ENCODE measurements at regions not wholly inside any gene's neighbourhood (a gene's known extent, or its start where the extent isn't known, plus 50 kb on each side); places are given as distances from the start of the nearest gene placed in this dataset.

DNA sequence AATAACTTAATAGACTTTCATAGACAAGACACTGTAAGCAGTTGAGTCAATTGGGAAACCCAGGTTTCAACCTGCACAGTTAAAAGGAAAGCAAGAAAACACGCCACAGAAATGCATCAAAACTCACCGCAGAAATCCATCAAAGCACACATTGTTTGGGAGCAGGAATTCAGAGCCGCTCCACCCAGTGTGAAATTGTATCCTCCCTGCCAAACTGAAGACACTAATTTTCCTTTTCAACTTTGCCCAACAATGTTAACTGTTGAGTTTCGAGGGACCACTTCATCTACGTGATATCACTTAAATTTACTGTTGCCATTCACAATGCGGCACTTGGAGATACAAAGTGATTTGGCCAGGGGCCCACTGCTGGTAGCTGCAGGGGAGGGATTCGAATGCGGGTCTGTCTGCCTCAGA, 92.7 kb downstream of the DACT2 start:
- ATAC-seq (ENCODE audit: low read depth) (no peak), DNase-seq (no peak)
- Histone ChIP-seq H4K20me1 (ENCODE audit: insufficient read depth, low read length) (no peaks in the 10 kb centered on the region), H3K23ac (ENCODE audit: low read depth, low read length) (no peak overlapping the region), H2BK20ac (ENCODE audit: low read depth, low read length) (no peak overlapping the region), H2BK15ac (ENCODE audit: low read depth, low read length) (no peak overlapping the region), H2AK5ac (ENCODE audit: low read depth, low read length) (no peak overlapping the region), H3K27ac (ENCODE audit: insufficient read depth, low read length) (no peak overlapping the region), H2AFZ (replicated peaks; ENCODE audit: low read length, poor library complexity) (no peak overlapping the region), H3K4me2 (ENCODE audit: low read depth, low read length) (no peak overlapping the region), H3K56ac (ENCODE audit: extremely low read depth, insufficient read depth, low read length) (no peak overlapping the region), H3K9me3 (ENCODE audit: control insufficient read depth, insufficient read depth, low read length) (peaks cover 27% of the 10 kb centered on the region), H3K4me3 (ENCODE audit: insufficient read depth, low read depth, low read length) (no peak overlapping the region), H3K9me1 (ENCODE audit: insufficient read depth, low read length) (no peaks in the 10 kb centered on the region), H3K27me3 (ENCODE audit: control insufficient read depth, insufficient read depth, low read length) (no peaks in the 10 kb centered on the region), H3K18ac (ENCODE audit: low read depth, low read length) (no peak overlapping the region), H4K5ac (ENCODE audit: low read depth, low read length) (no peak overlapping the region), H3K79me1 (ENCODE audit: low read depth in 1 of 2, low read length in 2 of 2) (no peaks in the 10 kb centered on the region), H4K8ac (ENCODE audit: low read depth in 2 of 2, low read length in 2 of 2) (no peak overlapping the region), H4K91ac (ENCODE audit: insufficient read depth, low read depth, low read length) (no peak overlapping the region), H2BK120ac (ENCODE audit: low read depth, low read length) (no peak overlapping the region), H3K14ac (replicated peaks; ENCODE audit: low read depth, low read length) (no peak overlapping the region), H3K36me3 (ENCODE audit: control insufficient read depth, insufficient read depth, low read length) (no peaks in the 10 kb centered on the region), H2BK5ac (ENCODE audit: low read depth, low read length, poor library complexity, severe bottlenecking) (no peak overlapping the region), H3K4me1 (ENCODE audit: control insufficient read depth, insufficient read depth, low read length) (no peaks in the 10 kb centered on the region), H3K9ac (ENCODE audit: low read depth, low read length) (no peak overlapping the region), H2AK9ac (replicated peaks; ENCODE audit: low read depth, low read length, poor library complexity) (no peak overlapping the region), H3K4ac (ENCODE audit: low read depth, low read length) (no peak overlapping the region)
- BruUV-seq (replicated peaks) = no TSS peak
- in situ Hi-C loops (cut with MboI; ENCODE audit: low sequenced_read_pairs) (no loop called here), dilution Hi-C loops (cut with HindIII; ENCODE audit: low sequenced_read_pairs, unreplicated experiment) (no loop called here), intact Hi-C loops (cut with micrococcal nuclease) (no loop called here)
- TF ChIP-seq MAZ (IDR thresholded peaks at IDR 0.05; ENCODE audit: borderline replicate concordance, low read depth, low read length) (no peak), RFX5 (IDR thresholded peaks at IDR 0.05; ENCODE audit: low read depth, low read length) (no peak), RAD21 (IDR thresholded peaks at IDR 0.05; ENCODE audit: low read length) (no peak), MAFK (IDR thresholded peaks at IDR 0.05; ENCODE audit: low read depth, low read length) (no peak), FOS (IDR thresholded peaks at IDR 0.05; ENCODE audit: low read depth, low read length) (no peak), MXI1 (IDR thresholded peaks at IDR 0.05; ENCODE audit: borderline replicate concordance, low read depth, low read length) (no peak), NFE2L2 (IDR thresholded peaks at IDR 0.05; ENCODE audit: low read depth, low read length) (no peak), RCOR1 (IDR thresholded peaks at IDR 0.05; ENCODE audit: insufficient replicate concordance, low read length) (no peak), CEBPB (IDR thresholded peaks at IDR 0.05; ENCODE audit: low read depth, low read length) (no peak), SMC3 (IDR thresholded peaks at IDR 0.05; ENCODE audit: low read depth, low read length) (no peak), BHLHE40 (IDR thresholded peaks at IDR 0.05; ENCODE audit: low read depth, low read length) (no peak), CHD1 (IDR thresholded peaks at IDR 0.05; ENCODE audit: low read depth, low read length) (no peak)
- TF ChIP-seq, protein P1, sequence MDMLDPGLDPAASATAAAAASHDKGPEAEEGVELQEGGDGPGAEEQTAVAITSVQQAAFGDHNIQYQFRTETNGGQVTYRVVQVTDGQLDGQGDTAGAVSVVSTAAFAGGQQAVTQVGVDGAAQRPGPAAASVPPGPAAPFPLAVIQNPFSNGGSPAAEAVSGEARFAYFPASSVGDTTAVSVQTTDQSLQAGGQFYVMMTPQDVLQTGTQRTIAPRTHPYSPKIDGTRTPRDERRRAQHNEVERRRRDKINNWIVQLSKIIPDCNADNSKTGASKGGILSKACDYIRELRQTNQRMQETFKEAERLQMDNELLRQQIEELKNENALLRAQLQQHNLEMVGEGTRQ (IDR thresholded peaks at IDR 0.05; ENCODE audit: low read depth, low read length) = no peak
- TF ChIP-seq, protein P2, sequence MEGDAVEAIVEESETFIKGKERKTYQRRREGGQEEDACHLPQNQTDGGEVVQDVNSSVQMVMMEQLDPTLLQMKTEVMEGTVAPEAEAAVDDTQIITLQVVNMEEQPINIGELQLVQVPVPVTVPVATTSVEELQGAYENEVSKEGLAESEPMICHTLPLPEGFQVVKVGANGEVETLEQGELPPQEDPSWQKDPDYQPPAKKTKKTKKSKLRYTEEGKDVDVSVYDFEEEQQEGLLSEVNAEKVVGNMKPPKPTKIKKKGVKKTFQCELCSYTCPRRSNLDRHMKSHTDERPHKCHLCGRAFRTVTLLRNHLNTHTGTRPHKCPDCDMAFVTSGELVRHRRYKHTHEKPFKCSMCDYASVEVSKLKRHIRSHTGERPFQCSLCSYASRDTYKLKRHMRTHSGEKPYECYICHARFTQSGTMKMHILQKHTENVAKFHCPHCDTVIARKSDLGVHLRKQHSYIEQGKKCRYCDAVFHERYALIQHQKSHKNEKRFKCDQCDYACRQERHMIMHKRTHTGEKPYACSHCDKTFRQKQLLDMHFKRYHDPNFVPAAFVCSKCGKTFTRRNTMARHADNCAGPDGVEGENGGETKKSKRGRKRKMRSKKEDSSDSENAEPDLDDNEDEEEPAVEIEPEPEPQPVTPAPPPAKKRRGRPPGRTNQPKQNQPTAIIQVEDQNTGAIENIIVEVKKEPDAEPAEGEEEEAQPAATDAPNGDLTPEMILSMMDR (conservative IDR thresholded peaks at IDR 0.05; ENCODE audit: low read depth, low read length) = no peak
- TF ChIP-seq, protein P3, sequence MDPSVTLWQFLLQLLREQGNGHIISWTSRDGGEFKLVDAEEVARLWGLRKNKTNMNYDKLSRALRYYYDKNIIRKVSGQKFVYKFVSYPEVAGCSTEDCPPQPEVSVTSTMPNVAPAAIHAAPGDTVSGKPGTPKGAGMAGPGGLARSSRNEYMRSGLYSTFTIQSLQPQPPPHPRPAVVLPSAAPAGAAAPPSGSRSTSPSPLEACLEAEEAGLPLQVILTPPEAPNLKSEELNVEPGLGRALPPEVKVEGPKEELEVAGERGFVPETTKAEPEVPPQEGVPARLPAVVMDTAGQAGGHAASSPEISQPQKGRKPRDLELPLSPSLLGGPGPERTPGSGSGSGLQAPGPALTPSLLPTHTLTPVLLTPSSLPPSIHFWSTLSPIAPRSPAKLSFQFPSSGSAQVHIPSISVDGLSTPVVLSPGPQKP (IDR thresholded peaks at IDR 0.05; ENCODE audit: borderline replicate concordance, low read depth, low read length) = no peak
- 7% methylated on average over 3 of the region's 8 CpGs; no CpG with 5 or more reads in 1 of the 2 experiments for WGBS, 2 experiments (ENCODE audit: extremely low coverage in 2 of 2, insufficient read length in 1 of 2)
- CTCF ChIA-PET = no interaction called here
- POLR2A ChIA-PET (ENCODE audit: unreplicated experiment) = no interaction called here

Measured in IMR-90 (cell line).